ENCODE measurements at regions not wholly inside any gene's neighbourhood (a gene's known extent, or its start where the extent isn't known, plus 50 kb on each side); places are given as distances from the start of the nearest gene placed in this dataset.

DNA sequence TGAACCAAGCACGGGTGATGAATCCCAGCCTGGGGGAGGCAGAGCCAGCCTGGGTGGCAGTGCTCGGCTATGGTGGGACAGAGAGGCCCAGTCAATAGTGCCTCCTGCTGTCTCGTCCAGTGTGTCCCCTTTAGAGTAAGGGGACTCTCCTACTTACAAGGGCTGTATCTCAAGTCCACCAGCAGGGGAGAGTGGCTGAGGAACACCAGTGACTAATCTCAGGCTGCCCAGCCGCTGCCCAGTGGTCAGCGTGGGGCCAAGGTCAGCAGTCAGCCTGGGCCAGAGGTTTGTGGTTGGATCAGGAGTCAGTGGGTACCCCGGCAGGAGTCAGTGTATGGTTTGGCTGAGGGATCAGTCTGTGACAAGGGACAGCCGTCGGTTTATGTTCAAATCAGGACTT, 109.2 kb upstream of the RUNX3 start:
- TF ChIP-seq, protein P1, sequence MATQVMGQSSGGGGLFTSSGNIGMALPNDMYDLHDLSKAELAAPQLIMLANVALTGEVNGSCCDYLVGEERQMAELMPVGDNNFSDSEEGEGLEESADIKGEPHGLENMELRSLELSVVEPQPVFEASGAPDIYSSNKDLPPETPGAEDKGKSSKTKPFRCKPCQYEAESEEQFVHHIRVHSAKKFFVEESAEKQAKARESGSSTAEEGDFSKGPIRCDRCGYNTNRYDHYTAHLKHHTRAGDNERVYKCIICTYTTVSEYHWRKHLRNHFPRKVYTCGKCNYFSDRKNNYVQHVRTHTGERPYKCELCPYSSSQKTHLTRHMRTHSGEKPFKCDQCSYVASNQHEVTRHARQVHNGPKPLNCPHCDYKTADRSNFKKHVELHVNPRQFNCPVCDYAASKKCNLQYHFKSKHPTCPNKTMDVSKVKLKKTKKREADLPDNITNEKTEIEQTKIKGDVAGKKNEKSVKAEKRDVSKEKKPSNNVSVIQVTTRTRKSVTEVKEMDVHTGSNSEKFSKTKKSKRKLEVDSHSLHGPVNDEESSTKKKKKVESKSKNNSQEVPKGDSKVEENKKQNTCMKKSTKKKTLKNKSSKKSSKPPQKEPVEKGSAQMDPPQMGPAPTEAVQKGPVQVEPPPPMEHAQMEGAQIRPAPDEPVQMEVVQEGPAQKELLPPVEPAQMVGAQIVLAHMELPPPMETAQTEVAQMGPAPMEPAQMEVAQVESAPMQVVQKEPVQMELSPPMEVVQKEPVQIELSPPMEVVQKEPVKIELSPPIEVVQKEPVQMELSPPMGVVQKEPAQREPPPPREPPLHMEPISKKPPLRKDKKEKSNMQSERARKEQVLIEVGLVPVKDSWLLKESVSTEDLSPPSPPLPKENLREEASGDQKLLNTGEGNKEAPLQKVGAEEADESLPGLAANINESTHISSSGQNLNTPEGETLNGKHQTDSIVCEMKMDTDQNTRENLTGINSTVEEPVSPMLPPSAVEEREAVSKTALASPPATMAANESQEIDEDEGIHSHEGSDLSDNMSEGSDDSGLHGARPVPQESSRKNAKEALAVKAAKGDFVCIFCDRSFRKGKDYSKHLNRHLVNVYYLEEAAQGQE (IDR thresholded peaks at IDR 0.05; ENCODE audit: borderline replicate concordance), result no peak
- no peak for TF ChIP-seq EP300 (conservative IDR thresholded peaks at IDR 0.05; ENCODE audit: poor library complexity, severe bottlenecking)
